ENCODE measurements at regions not wholly inside any gene's neighbourhood (a gene's known extent, or its start where the extent isn't known, plus 50 kb on each side); places are given as distances from the start of the nearest gene placed in this dataset.

DNA sequence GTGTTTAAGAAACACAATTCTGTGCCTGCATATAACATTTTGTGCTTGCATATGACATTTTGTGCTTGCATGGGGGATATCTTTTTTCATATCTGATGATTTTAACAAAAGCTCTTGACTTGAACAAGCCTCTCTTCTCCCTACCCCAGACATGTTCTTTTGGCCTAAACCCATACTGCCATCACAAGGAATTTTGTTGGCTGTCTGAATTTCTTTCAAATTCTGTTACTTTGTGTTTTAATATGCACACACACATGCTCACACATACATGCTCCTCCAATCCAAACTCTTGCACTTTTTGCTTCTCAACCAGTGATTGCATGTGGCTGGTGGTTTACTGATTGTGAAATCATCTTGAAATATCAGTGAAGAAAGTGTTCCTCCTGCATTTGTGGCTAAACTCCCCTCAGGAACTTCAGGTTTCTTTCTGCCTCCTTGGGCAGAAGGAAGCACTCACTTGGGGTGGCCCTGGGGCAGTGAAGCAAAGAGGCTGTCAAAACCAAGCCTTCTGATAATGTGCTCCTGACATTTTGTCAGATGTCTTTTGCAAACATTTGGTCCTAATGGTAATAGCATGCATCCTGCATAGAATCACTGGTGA is 377.2 kb upstream of the KLF4 start:
- no peak for TF ChIP-seq EZH2 (conservative IDR thresholded peaks at IDR 0.05; ENCODE audit: low read depth, low read length)
- no peak for TF ChIP-seq TCF7 (IDR thresholded peaks at IDR 0.05; ENCODE audit: low read depth)
- no peak for TF ChIP-seq NCOA1 (CRISPR knock-in tag; IDR thresholded peaks at IDR 0.05)

Data from HepG2 (cell line).